ENCODE measurements at regions not wholly inside any gene's neighbourhood (a gene's known extent, or its start where the extent isn't known, plus 50 kb on each side); places are given as distances from the start of the nearest gene placed in this dataset.
A peak's percentile ranks its signal among the peaks of the same experiment; 100 is the strongest.

GRCh38 chr10:78952686-78953085 is 116.1 kb upstream of the ZMIZ1 start:
- no peak for DNase-seq (ENCODE audit: extremely low spot score)
- Histone ChIP-seq H3K4me3 (ENCODE audit: low read depth, low read length) (no peak overlapping the region), H3K4me1 (ENCODE audit: insufficient read depth) (no peaks in the 10 kb centered on the region), H3K27ac (ENCODE audit: low read depth) (no peak overlapping the region), H3K36me3 (ENCODE audit: insufficient read depth) (no peaks in the 10 kb centered on the region)
- WGBS, result 71% methylated on average over 6 of the region's 6 CpGs

- Histone ChIP-seq H3K4me1 (ENCODE audit: insufficient read depth) (no peaks in the 10 kb centered on the region), H3K27ac (ENCODE audit: low read depth) (no peak overlapping the region), H3K4me3 (ENCODE audit: low read depth, low read length) (no peak overlapping the region), H3K36me3 (ENCODE audit: insufficient read depth) (no peaks in the 10 kb centered on the region)
- DNase-seq (ENCODE audit: extremely low spot score), result peak; percentile 73
- WGBS, result 43% methylated on average over 11 of the region's 11 CpGs
Measured at GRCh38 chr10:78953113-78953798, 115.5 kb upstream of the ZMIZ1 start.

- Histone ChIP-seq H3K36me3 (ENCODE audit: insufficient read depth) (no peaks in the 10 kb centered on the region), H3K4me3 (ENCODE audit: low read depth, low read length) (no peak overlapping the region), H3K4me1 (ENCODE audit: insufficient read depth) (no peaks in the 10 kb centered on the region), H3K27ac (ENCODE audit: low read depth) (no peak overlapping the region)
- no peak for DNase-seq (ENCODE audit: extremely low spot score)
- WGBS, result 99% methylated on average over 7 of the region's 7 CpGs
Measured at GRCh38 chr10:78953799-78954297, 114.9 kb upstream of the ZMIZ1 start.

- H3K36me3 ChIP-seq (ENCODE audit: insufficient read depth), result no peaks in the 10 kb centered on the region
- 95% methylated on average over 7 of the region's 7 CpGs for WGBS
- H3K4me3 ChIP-seq (ENCODE audit: low read depth, low read length), result no peak overlapping the region
- DNase-seq (ENCODE audit: extremely low spot score), result no peak
- no peaks in the 10 kb centered on the region for H3K4me1 ChIP-seq (ENCODE audit: insufficient read depth)
- no peak overlapping the region for H3K27ac ChIP-seq (ENCODE audit: low read depth)
Measured at GRCh38 chr10:78954689-78955088, 114.1 kb upstream of the ZMIZ1 start.

GRCh38 chr10:78955206-78955605 is 113.6 kb upstream of the ZMIZ1 start:
- DNase-seq (ENCODE audit: extremely low spot score), result no peak
- no peaks in the 10 kb centered on the region for H3K36me3 ChIP-seq (ENCODE audit: insufficient read depth)
- H3K4me3 ChIP-seq (ENCODE audit: low read depth, low read length), result no peak overlapping the region
- no peaks in the 10 kb centered on the region for H3K4me1 ChIP-seq (ENCODE audit: insufficient read depth)
- WGBS, result 93% methylated on average over 3 of the region's 3 CpGs
- H3K27ac ChIP-seq (ENCODE audit: low read depth), result no peak overlapping the region

GRCh38 chr10:78956391-78956790 is 112.4 kb upstream of the ZMIZ1 start:
- DNase-seq (ENCODE audit: extremely low spot score), result no peak
- H3K27ac ChIP-seq (ENCODE audit: low read depth), result no peak overlapping the region
- H3K36me3 ChIP-seq (ENCODE audit: insufficient read depth), result no peaks in the 10 kb centered on the region
- WGBS, result 86% methylated on average over 5 of the region's 5 CpGs
- H3K4me1 ChIP-seq (ENCODE audit: insufficient read depth), result no peaks in the 10 kb centered on the region
- no peak overlapping the region for H3K4me3 ChIP-seq (ENCODE audit: low read depth, low read length)

GRCh38 chr10:78957471-78958039 is 111.2 kb upstream of the ZMIZ1 start:
- WGBS, result 93% methylated on average over 2 of the region's 2 CpGs
- Histone ChIP-seq H3K36me3 (ENCODE audit: insufficient read depth) (no peaks in the 10 kb centered on the region), H3K4me3 (ENCODE audit: low read depth, low read length) (no peak overlapping the region), H3K4me1 (ENCODE audit: insufficient read depth) (no peaks in the 10 kb centered on the region), H3K27ac (ENCODE audit: low read depth) (no peak overlapping the region)
- no peak for DNase-seq (ENCODE audit: extremely low spot score)

GRCh38 chr10:78959217-78959923 is 109.4 kb upstream of the ZMIZ1 start:
- 77% methylated on average over 10 of the region's 10 CpGs for WGBS
- Histone ChIP-seq H3K4me3 (ENCODE audit: low read depth, low read length) (no peak overlapping the region), H3K4me1 (ENCODE audit: insufficient read depth) (no peaks in the 10 kb centered on the region), H3K27ac (ENCODE audit: low read depth) (no peak overlapping the region), H3K36me3 (ENCODE audit: insufficient read depth) (no peaks in the 10 kb centered on the region)
- DNase-seq (ENCODE audit: extremely low spot score), result no peak

GRCh38 chr10:78959924-78960285 is 108.9 kb upstream of the ZMIZ1 start:
- Histone ChIP-seq H3K27ac (ENCODE audit: low read depth) (no peak overlapping the region), H3K4me3 (ENCODE audit: low read depth, low read length) (no peak overlapping the region), H3K36me3 (ENCODE audit: insufficient read depth) (no peaks in the 10 kb centered on the region), H3K4me1 (ENCODE audit: insufficient read depth) (no peaks in the 10 kb centered on the region)
- 42% methylated on average over 3 of the region's 3 CpGs for WGBS
- DNase-seq (ENCODE audit: extremely low spot score), result no peak

GRCh38 chr10:78960316-78960800 is 108.4 kb upstream of the ZMIZ1 start:
- no peak for DNase-seq (ENCODE audit: extremely low spot score)
- no peak overlapping the region for H3K4me3 ChIP-seq (ENCODE audit: low read depth, low read length)

GRCh38 chr10:78961760-78962159 is 107.0 kb upstream of the ZMIZ1 start:
- Histone ChIP-seq H3K4me1 (ENCODE audit: insufficient read depth) (no peaks in the 10 kb centered on the region), H3K36me3 (ENCODE audit: insufficient read depth) (no peaks in the 10 kb centered on the region), H3K27ac (ENCODE audit: low read depth) (no peak overlapping the region), H3K4me3 (ENCODE audit: low read depth, low read length) (no peak overlapping the region)
- WGBS, result 93% methylated on average over 4 of the region's 4 CpGs
- no peak for DNase-seq (ENCODE audit: extremely low spot score)

More at GRCh38 chr10:78960316-78960800, 108.4 kb upstream of the ZMIZ1 start:
- Histone ChIP-seq H3K4me1 (ENCODE audit: insufficient read depth) (no peaks in the 10 kb centered on the region), H3K27ac (ENCODE audit: low read depth) (no peak overlapping the region), H3K36me3 (ENCODE audit: insufficient read depth) (no peaks in the 10 kb centered on the region)
- WGBS, result 24% methylated on average over 7 of the region's 7 CpGs

GRCh38 chr10:78963074-78964034 is 105.4 kb upstream of the ZMIZ1 start:
- Histone ChIP-seq H3K36me3 (ENCODE audit: insufficient read depth) (no peaks in the 10 kb centered on the region), H3K4me1 (ENCODE audit: insufficient read depth) (no peaks in the 10 kb centered on the region), H3K4me3 (ENCODE audit: low read depth, low read length) (no peak overlapping the region), H3K27ac (ENCODE audit: low read depth) (no peak overlapping the region)
- WGBS, result 79% methylated on average over 27 of the region's 27 CpGs
- no peak for DNase-seq (ENCODE audit: extremely low spot score)

- no peak for DNase-seq (ENCODE audit: extremely low spot score)
- Histone ChIP-seq H3K4me1 (ENCODE audit: insufficient read depth) (no peaks in the 10 kb centered on the region), H3K4me3 (ENCODE audit: low read depth, low read length) (no peak overlapping the region), H3K27ac (ENCODE audit: low read depth) (no peak overlapping the region), H3K36me3 (ENCODE audit: insufficient read depth) (no peaks in the 10 kb centered on the region)
- WGBS, result 88% methylated on average over 5 of the region's 5 CpGs
Measured at GRCh38 chr10:78964274-78964951, 104.4 kb upstream of the ZMIZ1 start.
